ENCODE measurements at regions not wholly inside any gene's neighbourhood (a gene's known extent, or its start where the extent isn't known, plus 50 kb on each side); places are given as distances from the start of the nearest gene placed in this dataset.

- H3K4me1 ChIP-seq (ENCODE audit: control insufficient read depth in 2 of 2, insufficient read depth in 1 of 2, low read depth in 1 of 2, low read length in 2 of 2), result peaks cover 0 to 3% of the 10 kb centered on the region in 2 donors
- H2BK15ac ChIP-seq (ENCODE audit: low read length), result peak overlapping the region; percentile 69
- peak overlapping the region; percentile 92 for H2BK12ac ChIP-seq (ENCODE audit: low read length)
- no peaks in the 10 kb centered on the region for H3K36me3 ChIP-seq (replicated peaks in 1 of 2; ENCODE audit: control insufficient read depth in 2 of 2, insufficient read depth in 2 of 2, low read length in 2 of 2)
- peak overlapping the region in 1 of 2 donors; percentile 49 for H3K4me3 ChIP-seq (ENCODE audit: low read length in 2 of 2)
- H3K79me1 ChIP-seq (ENCODE audit: low read depth, low read length), result peaks cover 2% of the 10 kb centered on the region
- peaks cover 0 to 4% (median 0%) of the 10 kb centered on the region in 3 experiments for H3K27me3 ChIP-seq (ENCODE audit: control insufficient read depth in 3 of 3, insufficient read depth in 3 of 3, low read depth in 1 of 3, low read length in 3 of 3)
- peaks cover 0 to 3% of the 10 kb centered on the region in 2 donors for H3K9me3 ChIP-seq (replicated peaks in 1 of 2; ENCODE audit: control insufficient read depth in 2 of 2, insufficient read depth in 1 of 2, low read depth in 1 of 2, low read length in 2 of 2)
- peak overlapping the region; percentile 84 for H3K18ac ChIP-seq (ENCODE audit: low read length)
- H3K27ac ChIP-seq (replicated peaks; ENCODE audit: low read length), result no peak overlapping the region
- no peak overlapping the region for H2AFZ ChIP-seq (ENCODE audit: low read length)
- H3K9ac ChIP-seq (ENCODE audit: low read depth, low read length, poor library complexity), result peak overlapping the region; percentile 61
- no peak overlapping the region for H3K4ac ChIP-seq (ENCODE audit: low read length)
- no peak overlapping the region for H3K23ac ChIP-seq (ENCODE audit: low read depth, low read length, poor library complexity)
- H2BK5ac ChIP-seq (ENCODE audit: low read length), result no peak overlapping the region
- DNase-seq (ENCODE audit: low spot score), result no peak
- H3K14ac ChIP-seq (ENCODE audit: low read length), result peak overlapping the region; percentile 84
- peak overlapping the region; percentile 53 for H2AK5ac ChIP-seq (ENCODE audit: low read depth, low read length)
- H2BK120ac ChIP-seq (ENCODE audit: low read depth, low read length), result peak overlapping the region; percentile 30
- WGBS, 2 donors (ENCODE audit: extremely low coverage in 2 of 2, insufficient read length in 2 of 2, insufficient replicate concordance in 1 of 2), result no CpG with 5 or more reads among the region's 4 CpGs
- H4K91ac ChIP-seq (ENCODE audit: low read depth, low read length, poor library complexity), result peak overlapping the region; percentile 80
- no peak overlapping the region for H3K4me2 ChIP-seq (ENCODE audit: insufficient read depth, low read length, poor library complexity, severe bottlenecking)
- H4K8ac ChIP-seq (ENCODE audit: low read depth, low read length), result no peak overlapping the region
Measured at GRCh38 chr10:9819756-9820494, 1197.7 kb upstream of the CELF2 start.

DNA sequence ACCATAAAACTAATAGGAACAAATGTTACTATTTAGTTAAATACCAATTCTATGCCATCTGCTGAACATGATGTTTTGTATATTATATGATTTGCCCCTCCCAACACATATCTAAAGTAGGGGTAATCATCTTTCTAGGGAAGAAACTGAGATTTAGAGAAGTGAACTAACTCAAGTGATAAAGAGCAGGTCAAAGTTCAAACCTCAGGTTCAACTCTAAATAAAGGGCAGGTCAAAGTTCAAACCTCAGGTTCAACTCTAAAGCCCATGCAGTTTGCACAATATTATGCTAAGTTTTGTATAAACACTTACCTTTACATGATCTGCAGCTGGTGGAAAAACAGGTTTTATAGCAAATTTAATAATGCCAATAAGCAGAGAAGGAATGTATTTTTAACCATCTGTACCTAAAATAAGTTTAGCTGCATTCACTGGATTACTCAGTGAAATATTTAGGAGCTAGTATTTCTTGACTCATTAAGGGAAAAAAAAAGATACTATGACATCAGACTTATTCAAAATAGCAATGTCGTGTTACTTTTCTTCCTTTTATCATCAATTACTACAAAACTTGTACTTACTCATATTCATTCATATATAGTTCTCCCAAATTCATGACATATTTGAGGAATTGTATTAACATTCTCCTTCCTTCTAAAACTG, 1194.3 kb upstream of the CELF2 start:
- no CpG with 5 or more reads among the region's 1 CpG for WGBS, 2 donors (ENCODE audit: extremely low coverage in 2 of 2, insufficient read length in 2 of 2, insufficient replicate concordance in 1 of 2)
- H3K79me1 ChIP-seq (ENCODE audit: low read depth, low read length), result peaks cover 2% of the 10 kb centered on the region
- H3K4me3 ChIP-seq (ENCODE audit: low read length in 2 of 2), result no peak overlapping the region
- no peak overlapping the region for H3K4me2 ChIP-seq (ENCODE audit: insufficient read depth, low read length, poor library complexity, severe bottlenecking)
- no peak overlapping the region for H3K27ac ChIP-seq (replicated peaks; ENCODE audit: low read length)
- H3K9ac ChIP-seq (ENCODE audit: low read depth, low read length, poor library complexity), result no peak overlapping the region
- H2AFZ ChIP-seq (ENCODE audit: low read length), result no peak overlapping the region
- H3K18ac ChIP-seq (ENCODE audit: low read length), result no peak overlapping the region
- no peak overlapping the region for H2BK15ac ChIP-seq (ENCODE audit: low read length)
- H3K36me3 ChIP-seq (replicated peaks in 1 of 2; ENCODE audit: control insufficient read depth in 2 of 2, insufficient read depth in 2 of 2, low read length in 2 of 2), result no peaks in the 10 kb centered on the region
- H3K27me3 ChIP-seq (ENCODE audit: control insufficient read depth in 3 of 3, insufficient read depth in 3 of 3, low read depth in 1 of 3, low read length in 3 of 3), result peaks cover 0 to 11% (median 0%) of the 10 kb centered on the region in 3 experiments
- H4K8ac ChIP-seq (ENCODE audit: low read depth, low read length), result no peak overlapping the region
- no peak overlapping the region for H3K23ac ChIP-seq (ENCODE audit: low read depth, low read length, poor library complexity)
- H3K4ac ChIP-seq (ENCODE audit: low read length), result no peak overlapping the region
- no peak overlapping the region for H2AK5ac ChIP-seq (ENCODE audit: low read depth, low read length)
- DNase-seq (ENCODE audit: low spot score), result no peak
- H2BK12ac ChIP-seq (ENCODE audit: low read length), result no peak overlapping the region
- peaks cover 6 to 7% of the 10 kb centered on the region in 2 donors for H3K4me1 ChIP-seq (ENCODE audit: control insufficient read depth in 2 of 2, insufficient read depth in 1 of 2, low read depth in 1 of 2, low read length in 2 of 2)
- H3K14ac ChIP-seq (ENCODE audit: low read length), result no peak overlapping the region
- H3K9me3 ChIP-seq (replicated peaks in 1 of 2; ENCODE audit: control insufficient read depth in 2 of 2, insufficient read depth in 1 of 2, low read depth in 1 of 2, low read length in 2 of 2), result peaks cover 0 to 3% of the 10 kb centered on the region in 2 donors
- H4K91ac ChIP-seq (ENCODE audit: low read depth, low read length, poor library complexity), result no peak overlapping the region
- H2BK120ac ChIP-seq (ENCODE audit: low read depth, low read length), result no peak overlapping the region
- H2BK5ac ChIP-seq (ENCODE audit: low read length), result no peak overlapping the region

- H3K14ac ChIP-seq (ENCODE audit: low read length), result no peak overlapping the region
- no CpG with 5 or more reads among the region's 5 CpGs for WGBS, 2 donors (ENCODE audit: extremely low coverage in 2 of 2, insufficient read length in 2 of 2, insufficient replicate concordance in 1 of 2)
- H3K9ac ChIP-seq (ENCODE audit: low read depth, low read length, poor library complexity), result no peak overlapping the region
- no peak overlapping the region for H3K4me2 ChIP-seq (ENCODE audit: insufficient read depth, low read length, poor library complexity, severe bottlenecking)
- H2BK5ac ChIP-seq (ENCODE audit: low read length), result no peak overlapping the region
- peaks cover 6 to 7% of the 10 kb centered on the region in 2 donors for H3K4me1 ChIP-seq (ENCODE audit: control insufficient read depth in 2 of 2, insufficient read depth in 1 of 2, low read depth in 1 of 2, low read length in 2 of 2)
- H3K9me3 ChIP-seq (replicated peaks in 1 of 2; ENCODE audit: control insufficient read depth in 2 of 2, insufficient read depth in 1 of 2, low read depth in 1 of 2, low read length in 2 of 2), result peaks cover 0 to 1% of the 10 kb centered on the region in 2 donors
- no peak overlapping the region for H2BK15ac ChIP-seq (ENCODE audit: low read length)
- peak overlapping the region; percentile 67 for H2AFZ ChIP-seq (ENCODE audit: low read length)
- DNase-seq (ENCODE audit: low spot score), result no peak
- no peaks in the 10 kb centered on the region for H3K36me3 ChIP-seq (replicated peaks in 1 of 2; ENCODE audit: control insufficient read depth in 2 of 2, insufficient read depth in 2 of 2, low read length in 2 of 2)
- H2AK5ac ChIP-seq (ENCODE audit: low read depth, low read length), result no peak overlapping the region
- H3K18ac ChIP-seq (ENCODE audit: low read length), result no peak overlapping the region
- no peak overlapping the region for H3K23ac ChIP-seq (ENCODE audit: low read depth, low read length, poor library complexity)
- H3K4me3 ChIP-seq (ENCODE audit: low read length in 2 of 2), result no peak overlapping the region
- H3K27me3 ChIP-seq (ENCODE audit: control insufficient read depth in 3 of 3, insufficient read depth in 3 of 3, low read depth in 1 of 3, low read length in 3 of 3), result peaks cover 0 to 18% (median 0%) of the 10 kb centered on the region in 3 experiments
- no peak overlapping the region for H4K91ac ChIP-seq (ENCODE audit: low read depth, low read length, poor library complexity)
- peaks cover 1% of the 10 kb centered on the region for H3K79me1 ChIP-seq (ENCODE audit: low read depth, low read length)
- no peak overlapping the region for H2BK120ac ChIP-seq (ENCODE audit: low read depth, low read length)
- H2BK12ac ChIP-seq (ENCODE audit: low read length), result no peak overlapping the region
- no peak overlapping the region for H4K8ac ChIP-seq (ENCODE audit: low read depth, low read length)
- H3K4ac ChIP-seq (ENCODE audit: low read length), result no peak overlapping the region
- no peak overlapping the region for H3K27ac ChIP-seq (replicated peaks; ENCODE audit: low read length)
Measured at GRCh38 chr10:9824631-9825071, 1193.0 kb upstream of the CELF2 start.

- H3K27me3 ChIP-seq (ENCODE audit: control insufficient read depth in 3 of 3, insufficient read depth in 3 of 3, low read depth in 1 of 3, low read length in 3 of 3), result peaks cover 0 to 22% (median 0%) of the 10 kb centered on the region in 3 experiments
- no peak for DNase-seq (ENCODE audit: low spot score)
Measured at GRCh38 chr10:9825491-9826018, 1192.1 kb upstream of the CELF2 start.

More at GRCh38 chr10:9825491-9826018, 1192.1 kb upstream of the CELF2 start:
- Histone ChIP-seq H4K91ac (ENCODE audit: low read depth, low read length, poor library complexity) (no peak overlapping the region), H3K27ac (replicated peaks; ENCODE audit: low read length) (peak overlapping the region; percentile 39), H3K4me2 (ENCODE audit: insufficient read depth, low read length, poor library complexity, severe bottlenecking) (no peak overlapping the region), H3K4ac (ENCODE audit: low read length) (no peak overlapping the region), H2BK120ac (ENCODE audit: low read depth, low read length) (no peak overlapping the region), H2BK5ac (ENCODE audit: low read length) (no peak overlapping the region), H4K8ac (ENCODE audit: low read depth, low read length) (no peak overlapping the region), H2AFZ (ENCODE audit: low read length) (peak overlapping the region; percentile 67), H3K18ac (ENCODE audit: low read length) (no peak overlapping the region), H2BK15ac (ENCODE audit: low read length) (no peak overlapping the region), H2BK12ac (ENCODE audit: low read length) (no peak overlapping the region), H3K9me3 (replicated peaks in 1 of 2; ENCODE audit: control insufficient read depth in 2 of 2, insufficient read depth in 1 of 2, low read depth in 1 of 2, low read length in 2 of 2) (no peaks in the 10 kb centered on the region), H3K23ac (ENCODE audit: low read depth, low read length, poor library complexity) (no peak overlapping the region), H3K36me3 (replicated peaks in 1 of 2; ENCODE audit: control insufficient read depth in 2 of 2, insufficient read depth in 2 of 2, low read length in 2 of 2) (no peaks in the 10 kb centered on the region), H3K9ac (ENCODE audit: low read depth, low read length, poor library complexity) (no peak overlapping the region), H3K79me1 (ENCODE audit: low read depth, low read length) (no peaks in the 10 kb centered on the region), H3K4me1 (ENCODE audit: control insufficient read depth in 2 of 2, insufficient read depth in 1 of 2, low read depth in 1 of 2, low read length in 2 of 2) (peaks cover 6 to 7% of the 10 kb centered on the region in 2 donors), H2AK5ac (ENCODE audit: low read depth, low read length) (no peak overlapping the region), H3K4me3 (ENCODE audit: low read length in 2 of 2) (no peak overlapping the region), H3K14ac (ENCODE audit: low read length) (no peak overlapping the region)
- no CpG with 5 or more reads among the region's 8 CpGs for WGBS, 2 donors (ENCODE audit: extremely low coverage in 2 of 2, insufficient read length in 2 of 2, insufficient replicate concordance in 1 of 2)

Data from neuronal stem cell (in vitro differentiated cells).